LNCAP (cell line): ENCODE measurements at regions not wholly inside any gene's neighbourhood (a gene's known extent, or its start where the extent isn't known, plus 50 kb on each side); places are given as distances from the start of the nearest gene placed in this dataset.

Experiments
- TF ChIP-seq, protein P1 (sequence below): fragments of 450-650 bp; IDR thresholded peaks from 2 replicates; pipeline ENCODE4 v1.5.1; 2017; ENCODE audit warnings: mild to moderate bottlenecking

DNA sequence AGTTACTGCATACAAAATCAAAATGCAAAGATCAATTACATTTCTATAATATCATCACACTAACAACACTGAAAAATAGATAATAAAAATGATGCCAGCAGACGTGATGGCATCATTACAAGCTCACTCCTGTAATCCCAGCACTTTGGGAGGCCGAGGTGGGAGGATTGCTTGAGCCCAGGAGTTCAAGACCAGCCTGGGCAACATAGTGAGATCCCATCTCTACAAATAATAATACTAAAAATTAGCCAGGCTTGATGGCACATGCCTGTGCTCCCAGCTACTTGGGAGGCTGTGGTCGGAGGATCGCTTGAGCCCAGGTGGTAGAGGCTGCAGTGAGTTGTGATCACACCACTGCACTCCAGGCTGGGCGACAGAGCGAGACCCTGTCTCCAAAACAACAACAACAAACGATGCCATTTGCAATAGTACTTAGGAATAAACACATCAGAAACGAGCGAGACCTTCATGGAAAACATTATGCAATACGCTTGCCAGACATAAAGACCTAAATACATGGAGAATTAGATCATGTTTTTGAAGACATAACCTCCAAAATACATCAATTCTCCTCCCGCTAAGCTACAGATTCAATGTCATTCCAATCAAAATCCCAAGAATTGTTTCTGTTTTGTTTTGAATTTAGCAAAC is 86.6 kb upstream of the ERRFI1 start:
- TF ChIP-seq, protein P1, sequence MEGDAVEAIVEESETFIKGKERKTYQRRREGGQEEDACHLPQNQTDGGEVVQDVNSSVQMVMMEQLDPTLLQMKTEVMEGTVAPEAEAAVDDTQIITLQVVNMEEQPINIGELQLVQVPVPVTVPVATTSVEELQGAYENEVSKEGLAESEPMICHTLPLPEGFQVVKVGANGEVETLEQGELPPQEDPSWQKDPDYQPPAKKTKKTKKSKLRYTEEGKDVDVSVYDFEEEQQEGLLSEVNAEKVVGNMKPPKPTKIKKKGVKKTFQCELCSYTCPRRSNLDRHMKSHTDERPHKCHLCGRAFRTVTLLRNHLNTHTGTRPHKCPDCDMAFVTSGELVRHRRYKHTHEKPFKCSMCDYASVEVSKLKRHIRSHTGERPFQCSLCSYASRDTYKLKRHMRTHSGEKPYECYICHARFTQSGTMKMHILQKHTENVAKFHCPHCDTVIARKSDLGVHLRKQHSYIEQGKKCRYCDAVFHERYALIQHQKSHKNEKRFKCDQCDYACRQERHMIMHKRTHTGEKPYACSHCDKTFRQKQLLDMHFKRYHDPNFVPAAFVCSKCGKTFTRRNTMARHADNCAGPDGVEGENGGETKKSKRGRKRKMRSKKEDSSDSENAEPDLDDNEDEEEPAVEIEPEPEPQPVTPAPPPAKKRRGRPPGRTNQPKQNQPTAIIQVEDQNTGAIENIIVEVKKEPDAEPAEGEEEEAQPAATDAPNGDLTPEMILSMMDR: no peak

DNA sequence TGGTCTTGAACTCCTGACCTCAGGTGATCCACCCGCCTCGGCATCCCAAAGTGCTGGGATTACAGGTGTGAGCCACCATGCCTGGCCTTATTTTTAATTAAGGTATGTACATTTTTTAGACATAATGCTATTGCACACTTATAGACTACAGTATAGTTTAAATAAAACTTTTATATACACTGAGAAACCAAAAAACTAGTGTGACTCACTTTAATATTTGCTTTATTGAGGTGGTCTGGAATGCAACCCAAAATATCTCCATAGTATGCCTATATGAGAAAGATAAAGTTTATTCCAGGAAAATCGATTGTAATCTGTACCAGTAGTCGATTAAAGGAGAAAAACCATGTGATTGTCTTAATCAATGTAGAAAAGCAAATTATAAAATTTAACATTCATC is 85.5 kb upstream of the ERRFI1 start:
- TF ChIP-seq, protein P1: no peak

DNA sequence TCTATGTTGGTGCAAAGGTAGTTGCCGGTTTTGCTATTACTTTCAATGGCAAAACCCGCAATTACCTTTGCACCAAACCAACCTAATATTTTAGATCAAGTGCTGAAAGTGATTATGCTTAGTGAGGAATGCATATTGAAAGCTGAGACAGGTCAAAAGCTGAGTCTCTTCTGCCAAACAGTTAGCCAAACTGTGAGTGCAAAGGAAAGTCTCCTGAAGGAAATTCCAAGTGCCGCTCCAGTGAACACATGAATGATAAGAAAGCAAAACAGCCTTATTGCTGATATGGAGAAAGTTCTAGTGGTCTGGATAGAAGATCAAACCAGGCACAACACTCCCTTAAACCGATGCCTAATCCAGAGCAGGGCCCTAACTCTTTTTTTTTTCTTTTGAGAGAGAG is 83.1 kb upstream of the ERRFI1 start:
- TF ChIP-seq, protein P1: no peak

DNA sequence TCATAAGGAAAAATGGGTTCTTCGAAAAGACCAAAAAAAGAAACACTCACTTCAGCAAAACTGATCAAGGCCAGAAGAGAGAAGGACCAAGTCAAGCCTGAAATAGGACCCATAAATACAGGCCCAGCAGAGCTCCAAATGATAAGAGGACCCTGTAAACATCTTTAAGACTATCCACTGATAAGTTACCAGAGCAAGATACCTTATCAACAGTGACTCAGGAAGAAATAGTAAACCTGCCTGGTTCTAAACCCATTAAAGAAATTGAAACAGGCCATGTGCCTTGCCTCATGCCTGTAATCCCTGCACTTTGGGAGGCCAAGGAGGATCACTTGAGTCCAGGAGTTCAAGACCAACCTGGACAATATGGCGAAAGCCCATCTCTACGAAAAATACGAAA is 81.8 kb upstream of the ERRFI1 start:
- TF ChIP-seq, protein P1: no peak

DNA sequence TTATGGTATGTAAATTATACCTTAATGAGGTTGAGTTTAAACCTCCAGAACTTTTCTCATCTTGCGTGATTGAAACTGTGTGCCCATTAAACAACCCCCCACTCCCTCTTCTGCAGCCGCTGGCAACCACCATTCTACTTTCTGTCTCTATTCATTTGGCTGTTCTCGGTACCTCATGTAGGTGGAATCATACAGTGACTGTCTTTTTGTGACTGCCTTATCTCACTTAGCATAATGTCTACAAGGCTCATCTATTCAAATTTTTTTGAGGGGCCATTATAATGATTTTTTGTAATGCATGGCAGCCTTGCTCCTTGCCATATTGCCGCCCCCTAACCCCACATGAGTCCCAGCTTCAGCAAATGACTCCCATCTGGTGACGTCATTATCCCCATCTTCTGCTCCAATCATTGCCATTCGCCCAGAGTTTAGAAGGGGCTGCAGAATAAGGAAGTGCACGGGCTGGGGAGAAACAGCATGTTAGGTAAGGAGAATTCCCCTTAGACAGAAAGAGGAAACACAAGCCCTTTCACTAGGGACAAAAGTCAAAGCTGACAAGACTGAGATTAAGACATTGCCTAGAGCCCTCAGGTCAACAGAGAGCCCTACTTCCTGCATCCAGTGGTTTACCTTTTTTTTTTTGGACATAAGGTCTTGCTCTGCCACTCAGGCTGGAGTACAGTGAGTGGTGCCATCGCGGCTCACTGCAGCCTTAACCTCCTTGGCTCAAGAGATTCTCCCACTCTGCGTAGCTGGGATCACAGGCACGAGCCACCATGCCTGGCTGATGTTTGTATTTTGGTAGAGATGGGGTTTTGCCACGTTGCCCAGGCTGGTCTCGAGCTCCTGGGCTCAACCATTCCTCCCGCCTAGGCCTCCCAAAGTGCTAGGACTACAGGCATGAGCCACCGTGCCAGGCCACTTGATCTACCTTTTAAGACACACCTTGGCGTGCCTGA is 78.4 kb upstream of the ERRFI1 start:
- TF ChIP-seq, protein P1: no peak

DNA sequence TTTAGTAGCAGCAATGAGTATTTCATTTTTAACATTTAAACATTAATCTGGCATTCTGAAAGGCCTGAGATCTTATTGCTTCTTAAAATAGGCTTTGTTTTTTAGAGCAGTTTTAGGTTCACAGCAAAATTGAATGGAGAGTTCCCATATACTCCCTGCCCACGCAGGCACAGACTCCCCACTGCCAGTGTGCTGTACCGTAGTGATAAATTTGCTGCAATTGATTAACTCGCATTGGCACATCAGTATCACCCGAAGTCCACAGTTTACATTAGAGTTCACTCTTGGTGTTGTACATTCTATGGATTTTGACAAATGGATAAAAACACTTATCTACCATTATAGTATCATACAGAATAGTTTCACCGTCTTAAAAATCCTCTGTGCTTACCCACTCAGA is 71.8 kb upstream of the ERRFI1 start:
- TF ChIP-seq, protein P1: no peak

DNA sequence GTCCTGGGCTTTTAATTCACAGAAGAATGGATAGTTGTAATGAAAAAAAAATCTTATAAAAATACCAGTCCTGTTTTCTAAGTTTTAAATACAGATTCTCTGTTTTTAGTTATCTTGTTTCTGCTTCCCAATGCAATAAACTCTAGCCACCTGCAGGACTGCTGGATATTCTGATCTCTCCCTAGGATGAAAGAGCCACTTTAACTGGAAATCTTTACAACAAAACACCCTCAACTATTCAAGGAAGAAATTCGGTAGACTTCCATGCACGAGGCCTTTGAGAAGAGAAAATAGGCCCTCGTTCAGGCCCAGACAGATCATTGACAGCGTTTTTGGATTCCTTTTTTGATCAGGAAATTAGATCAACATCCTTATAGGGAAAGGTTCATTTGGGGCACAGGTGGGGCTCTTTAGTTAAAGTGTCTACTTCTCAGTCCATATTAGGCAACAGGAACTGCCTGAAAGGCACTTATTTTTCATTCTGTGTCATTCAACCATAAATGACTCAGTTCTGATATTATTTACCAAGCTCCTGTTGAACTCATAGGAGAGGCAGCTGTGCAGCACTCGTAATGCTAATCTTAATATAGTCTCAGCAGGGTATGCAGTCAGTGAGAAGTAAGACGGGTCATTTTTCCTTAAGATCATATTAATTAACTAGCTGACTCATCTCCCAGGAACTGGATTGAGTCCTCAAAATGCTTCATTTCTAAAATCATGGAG is 71.1 kb upstream of the ERRFI1 start:
- TF ChIP-seq, protein P1: no peak
